ENCODE measurements at regions not wholly inside any gene's neighbourhood (a gene's known extent, or its start where the extent isn't known, plus 50 kb on each side); places are given as distances from the start of the nearest gene placed in this dataset.

GRCh38 chr22:49179175-49179574 is 648.5 kb downstream of the BRD1 start:
- no peak for DNase-seq

GRCh38 chr22:49178246-49179005 is 649.2 kb downstream of the BRD1 start:
- no peak for DNase-seq

GRCh38 chr22:49177666-49178065 is 650.0 kb downstream of the BRD1 start:
- no peak for DNase-seq

GRCh38 chr22:49176956-49177355 is 650.7 kb downstream of the BRD1 start:
- DNase-seq, result no peak

- DNase-seq, result no peak
Measured at GRCh38 chr22:49170053-49170452, 657.6 kb downstream of the BRD1 start.

- no peak for DNase-seq
Measured at GRCh38 chr22:49169074-49169744, 658.5 kb downstream of the BRD1 start.

GRCh38 chr22:49168219-49168813 is 659.4 kb downstream of the BRD1 start:
- no peak for DNase-seq

GRCh38 chr22:49166746-49167145 is 660.9 kb downstream of the BRD1 start:
- no peak for DNase-seq

- no peak for DNase-seq
Measured at GRCh38 chr22:49166211-49166610, 661.5 kb downstream of the BRD1 start.

GRCh38 chr22:49164773-49165320 is 662.8 kb downstream of the BRD1 start:
- DNase-seq, result no peak

GRCh38 chr22:49163960-49164690 is 663.5 kb downstream of the BRD1 start:
- DNase-seq, result no peak

- no peak for DNase-seq
Measured at GRCh38 chr22:49163258-49163959, 664.3 kb downstream of the BRD1 start.

- no peak for DNase-seq
Measured at GRCh38 chr22:49162841-49163240, 664.8 kb downstream of the BRD1 start.

GRCh38 chr22:49161002-49161850 is 666.4 kb downstream of the BRD1 start:
- DNase-seq, result no peak

GRCh38 chr22:49160261-49161001 is 667.2 kb downstream of the BRD1 start:
- DNase-seq, result no peak

GRCh38 chr22:49159711-49160110 is 668.0 kb downstream of the BRD1 start:
- DNase-seq, result no peak

- no peak for DNase-seq
Measured at GRCh38 chr22:49158741-49159564, 668.7 kb downstream of the BRD1 start.

- DNase-seq, result no peak
Measured at GRCh38 chr22:49157529-49158339, 669.9 kb downstream of the BRD1 start.
